NCI-H2081 (cell line): ENCODE measurements at regions not wholly inside any gene's neighbourhood (a gene's known extent, or its start where the extent isn't known, plus 50 kb on each side); places are given as distances from the start of the nearest gene placed in this dataset.

Experiments used
- DNase-seq, 2 experiments: peaks; one replicate each; lab custom pipeline; 2025; lab: John Stamatoyannopoulos, UW

- DNase-seq = no peak
These were observed 265.2 kb downstream of the SYK start for GRCh38 chr9:91066856-91067255.

DNA sequence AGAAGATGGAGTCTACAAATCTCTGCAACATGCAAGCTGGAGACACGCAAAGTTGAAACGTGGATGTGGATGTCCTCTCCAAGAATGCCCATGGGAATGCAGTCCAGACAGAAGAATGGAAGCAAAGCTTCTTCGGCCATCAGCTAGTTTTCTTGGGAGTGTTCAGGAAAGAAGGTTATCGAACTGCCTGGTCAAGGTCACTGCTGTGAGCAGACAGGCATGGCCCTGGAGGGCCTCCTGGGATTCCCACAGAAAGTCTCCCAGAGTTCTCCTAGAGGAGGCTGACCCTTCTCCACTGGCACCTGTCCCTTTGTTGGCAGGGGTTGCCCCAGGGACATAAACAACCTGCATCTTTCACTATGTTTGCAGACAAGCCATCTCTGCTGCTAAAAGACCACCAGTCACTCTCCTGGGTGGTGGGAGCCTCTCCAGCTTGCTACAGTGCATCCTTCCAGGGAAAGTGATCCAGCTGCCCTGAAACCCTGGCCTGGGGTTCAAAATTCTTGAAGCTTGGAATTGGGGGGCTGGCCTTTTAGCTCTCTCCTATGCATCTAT lies 265.8 kb downstream of the SYK start:
- no peak for DNase-seq

DNA sequence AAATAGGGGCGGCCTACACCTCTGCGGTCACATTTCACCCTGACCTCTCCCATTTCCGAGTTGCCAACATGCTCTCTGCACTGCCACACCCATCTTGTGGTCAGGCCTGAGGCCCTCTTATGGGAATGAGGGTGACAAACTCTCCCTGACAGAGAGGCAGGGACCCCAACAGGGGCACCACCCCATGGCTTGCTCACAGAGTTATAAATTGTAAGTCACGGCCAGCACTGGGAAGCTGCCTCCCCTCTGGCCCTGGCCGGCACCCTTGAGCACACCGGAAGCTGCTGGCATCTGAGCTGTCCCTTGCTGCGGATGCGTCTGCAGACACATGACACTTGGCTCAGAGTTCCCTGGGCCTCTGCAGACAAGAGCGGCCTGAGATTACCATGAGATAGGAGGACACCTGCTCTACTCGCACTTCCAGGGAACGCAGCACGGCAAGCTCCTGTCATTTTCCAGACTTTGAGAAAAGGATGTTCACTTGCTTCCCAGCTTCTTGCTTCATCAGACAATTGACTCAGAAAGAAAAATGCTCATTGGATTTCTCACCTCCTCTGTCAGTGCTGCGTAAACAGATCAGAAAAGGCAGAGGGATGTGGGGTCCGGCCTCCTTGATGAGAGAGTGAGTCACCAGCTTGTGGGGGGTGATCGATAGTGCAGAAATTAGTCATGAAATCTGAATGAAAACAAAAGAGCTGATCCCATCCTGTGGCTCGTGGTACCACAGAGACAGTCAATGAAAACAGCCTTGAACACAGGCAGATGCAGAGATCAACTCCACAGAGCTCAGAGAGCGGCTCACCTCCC lies 269.8 kb downstream of the SYK start:
- no peak for DNase-seq

- no peak for DNase-seq
These were observed 271.6 kb downstream of the SYK start for GRCh38 chr9:91073049-91073810.

DNA sequence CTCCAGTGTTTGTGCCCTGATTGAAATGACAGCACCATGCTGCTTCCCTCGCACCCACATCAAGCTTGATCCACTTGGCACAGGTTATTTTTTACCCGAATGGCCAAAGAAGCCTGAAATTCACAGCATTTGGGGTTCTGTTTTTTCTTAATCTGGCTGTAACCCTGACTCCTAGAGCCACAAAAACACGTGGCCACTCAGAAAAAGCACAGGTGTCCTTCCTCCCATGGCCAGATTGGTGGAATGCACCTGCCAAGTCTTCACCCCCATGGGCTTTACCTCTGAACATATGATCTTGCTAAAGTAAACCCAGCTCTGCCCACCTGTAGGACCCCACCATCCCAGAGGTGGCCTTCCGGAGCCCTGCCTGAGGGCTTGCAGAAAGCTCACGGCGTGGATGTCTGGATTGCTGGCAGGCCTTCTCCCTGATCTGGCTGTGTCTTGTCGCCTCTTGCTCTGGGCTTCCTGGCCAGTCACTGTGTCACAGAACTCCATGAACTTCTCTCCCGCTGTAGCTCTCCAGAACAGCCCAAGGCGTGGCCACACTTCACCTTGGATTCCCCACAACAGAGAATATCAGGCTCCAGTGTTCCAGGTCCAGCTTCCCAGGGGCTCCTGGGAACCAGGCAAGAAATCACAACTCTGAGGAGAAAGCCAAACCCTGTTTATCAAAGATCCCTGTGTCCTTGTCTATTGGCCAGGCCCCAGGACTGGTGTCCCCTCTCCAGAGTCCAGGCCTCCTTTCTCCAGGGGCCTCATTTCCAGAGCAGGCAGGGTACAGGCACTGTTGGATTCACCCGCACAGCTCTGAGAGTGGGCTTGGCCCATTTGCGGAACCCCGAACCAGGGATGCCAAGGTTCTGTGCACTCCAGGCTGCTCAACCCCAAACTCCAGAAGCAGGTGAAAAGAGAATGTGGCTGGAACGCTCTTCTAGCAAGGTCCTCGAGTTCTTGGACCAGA lies 272.5 kb downstream of the SYK start:
- no peak for DNase-seq

GRCh38 chr9:91074866-91075265 lies 273.2 kb downstream of the SYK start:
- no peak for DNase-seq

GRCh38 chr9:91075279-91075678 lies 273.7 kb downstream of the SYK start:
- DNase-seq = no peak

DNA sequence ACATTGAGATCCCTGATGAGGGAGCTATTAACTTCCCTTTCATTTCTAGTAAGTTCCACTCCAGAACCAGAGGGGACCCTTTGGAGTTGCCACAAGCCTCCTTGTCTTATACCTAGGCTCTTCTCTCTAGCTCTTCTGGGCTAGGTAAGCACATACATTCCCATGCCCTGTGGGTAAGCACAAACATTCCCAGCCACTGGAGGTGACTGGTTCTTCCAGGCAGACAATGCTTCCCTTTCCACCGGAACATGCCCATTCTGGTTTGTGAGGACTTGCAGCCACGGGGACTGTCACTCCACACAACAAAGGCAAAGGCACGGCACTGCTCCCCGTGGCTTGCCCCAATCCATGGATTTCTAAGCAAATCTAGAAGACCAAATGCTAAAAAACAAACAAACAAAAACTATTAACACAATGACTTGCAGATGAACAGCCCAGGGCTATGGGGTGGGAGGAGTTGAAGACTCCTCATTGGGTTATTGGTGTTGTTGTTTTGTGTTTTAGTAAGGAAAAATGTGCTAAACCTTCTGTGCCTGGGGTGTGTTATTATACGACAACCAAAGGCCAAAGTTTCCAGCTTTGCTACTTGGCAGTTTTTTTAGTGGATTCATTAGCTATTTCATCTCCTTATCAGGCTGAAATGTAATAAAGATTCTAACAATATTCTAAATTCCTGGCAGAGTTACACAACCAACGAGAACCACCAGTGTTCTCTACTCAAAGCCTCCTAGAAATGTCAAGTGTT lies 276.2 kb downstream of the SYK start:
- no peak for DNase-seq

DNA sequence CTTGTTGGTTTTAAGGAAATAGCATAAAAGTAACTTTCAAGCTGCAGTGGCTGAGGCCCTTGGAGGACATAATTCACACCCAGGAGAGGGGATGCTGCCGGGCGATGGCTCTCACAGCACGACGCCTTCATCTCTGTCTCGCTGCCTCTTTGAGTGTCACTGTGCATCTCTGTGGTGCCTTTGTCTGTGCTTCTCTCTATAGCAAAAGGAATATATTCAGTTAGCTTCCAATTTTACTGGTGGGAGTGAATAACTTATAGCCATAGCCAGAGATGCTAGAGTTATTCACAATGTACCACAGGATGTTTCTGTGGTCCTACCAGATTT lies 276.7 kb downstream of the SYK start:
- no peak for DNase-seq

- DNase-seq = no peak
These were observed 279.0 kb downstream of the AUH start for GRCh38 chr9:91082731-91083130.

DNA sequence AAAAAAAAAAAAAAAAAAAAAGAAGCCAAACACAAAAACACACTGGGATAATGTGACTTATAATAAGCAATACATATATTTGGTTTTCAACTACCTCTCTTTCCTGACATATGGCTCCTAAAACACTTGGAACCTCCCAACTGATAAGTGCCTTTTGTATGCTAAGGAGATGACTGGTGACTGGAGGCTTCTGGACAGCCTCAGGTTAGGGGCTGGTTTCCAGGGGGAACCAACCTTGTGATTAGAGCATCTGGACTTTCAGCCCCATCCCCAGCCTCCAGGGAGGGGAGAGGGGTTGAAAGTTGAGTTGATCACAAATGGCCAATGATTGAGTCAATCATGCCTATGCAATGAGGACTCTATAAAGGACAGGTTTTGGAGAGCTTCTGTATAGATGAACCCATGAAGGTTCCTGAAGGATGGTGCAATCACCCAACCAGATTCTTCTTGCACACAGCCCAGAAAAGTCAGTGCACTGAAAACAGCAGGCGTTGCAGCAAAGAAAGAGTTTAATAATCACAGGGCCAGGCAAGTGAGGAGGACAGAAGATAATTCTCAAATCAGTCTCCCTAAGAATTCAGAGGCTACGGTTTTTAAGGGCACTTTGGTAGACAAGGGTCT lies 276.7 kb downstream of the AUH start:
- DNase-seq = no peak

DNA sequence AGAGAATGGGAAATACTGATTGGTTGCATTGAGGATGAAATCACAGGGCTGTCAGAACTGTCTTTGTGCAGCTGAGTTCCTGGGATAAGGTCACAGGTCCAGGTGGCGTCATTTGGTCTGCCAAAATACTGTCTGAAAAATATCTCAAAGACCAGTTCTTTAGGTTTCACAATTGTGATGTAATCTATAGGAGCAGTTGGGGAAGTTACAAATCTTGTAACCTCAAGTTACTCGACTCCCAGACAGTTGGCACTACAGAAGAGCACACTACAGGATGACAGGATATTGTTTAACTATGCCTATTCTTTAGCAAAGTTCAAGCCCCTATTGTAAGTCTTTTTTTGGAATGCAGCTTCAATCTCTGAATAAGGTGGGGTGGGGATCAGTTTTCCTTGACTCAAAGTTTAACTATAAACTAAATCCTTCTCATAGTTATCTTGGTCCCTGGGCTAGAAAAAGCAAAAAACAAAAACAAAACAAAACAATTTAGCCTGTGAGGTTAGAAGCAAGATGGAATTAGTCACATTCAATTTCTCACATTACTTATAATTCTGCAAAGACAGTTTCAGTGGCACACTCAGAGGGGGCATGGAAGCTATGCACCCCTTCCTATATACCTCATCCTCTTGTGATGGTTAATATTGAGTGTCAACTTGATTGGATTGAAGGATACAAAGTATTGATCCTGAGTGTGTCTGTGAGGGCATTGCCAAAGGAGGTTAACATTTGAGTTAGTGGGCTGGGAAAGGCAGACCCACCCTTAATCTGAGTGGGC lies 276.0 kb downstream of the AUH start:
- DNase-seq = no peak

GRCh38 chr9:91086657-91087461 lies 274.9 kb downstream of the AUH start:
- no peak for DNase-seq

DNA sequence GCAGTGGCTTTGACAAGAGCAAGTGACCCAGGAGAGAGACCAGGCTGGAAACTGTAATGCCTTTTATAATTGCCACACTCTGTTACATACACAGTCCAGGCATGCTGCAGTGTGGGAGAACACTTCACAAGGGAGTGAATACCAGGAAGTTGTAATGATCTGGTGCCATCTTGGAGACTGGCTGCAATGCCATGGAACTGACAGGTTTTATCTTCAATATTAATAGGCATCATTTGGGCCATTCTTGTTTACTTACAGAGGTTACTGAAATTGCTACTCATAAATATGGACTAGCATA lies 274.3 kb downstream of the AUH start:
- no peak for DNase-seq

- DNase-seq = no peak
These were observed 272.2 kb downstream of the AUH start for GRCh38 chr9:91089405-91090129.

DNA sequence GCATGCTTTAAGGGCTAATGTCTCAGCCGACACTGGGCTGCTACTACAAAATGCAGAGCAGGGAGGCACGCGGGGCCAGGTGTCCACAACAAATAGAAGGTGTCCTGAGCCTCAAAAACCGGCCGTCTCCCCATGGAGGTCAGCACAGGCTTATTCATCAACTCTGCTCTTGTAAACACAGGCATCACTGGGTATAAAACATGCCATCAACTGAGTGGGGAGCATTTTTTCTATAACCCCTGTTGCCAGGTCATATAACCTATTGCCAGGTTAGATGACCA lies 271.6 kb downstream of the AUH start:
- no peak for DNase-seq

DNA sequence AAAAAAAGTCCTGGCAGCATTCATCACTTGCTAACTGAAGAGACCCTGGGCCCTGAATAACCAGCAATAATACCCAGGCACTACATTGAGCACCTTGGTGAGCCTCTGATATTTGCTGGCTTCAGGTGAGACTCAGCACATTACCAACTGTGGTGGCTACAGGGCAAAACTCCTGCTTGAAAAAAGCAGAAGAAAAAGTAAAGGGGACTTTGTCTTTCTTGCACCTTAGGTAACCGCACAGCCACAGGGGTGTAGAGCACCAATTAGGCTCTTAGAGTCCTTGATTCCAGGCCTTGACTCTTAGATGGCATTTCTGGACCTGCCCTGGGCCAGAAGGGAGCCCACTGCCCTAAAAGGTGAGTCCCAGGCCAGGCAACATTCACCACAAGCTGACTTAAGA lies 269.5 kb downstream of the AUH start:
- DNase-seq = no peak

DNA sequence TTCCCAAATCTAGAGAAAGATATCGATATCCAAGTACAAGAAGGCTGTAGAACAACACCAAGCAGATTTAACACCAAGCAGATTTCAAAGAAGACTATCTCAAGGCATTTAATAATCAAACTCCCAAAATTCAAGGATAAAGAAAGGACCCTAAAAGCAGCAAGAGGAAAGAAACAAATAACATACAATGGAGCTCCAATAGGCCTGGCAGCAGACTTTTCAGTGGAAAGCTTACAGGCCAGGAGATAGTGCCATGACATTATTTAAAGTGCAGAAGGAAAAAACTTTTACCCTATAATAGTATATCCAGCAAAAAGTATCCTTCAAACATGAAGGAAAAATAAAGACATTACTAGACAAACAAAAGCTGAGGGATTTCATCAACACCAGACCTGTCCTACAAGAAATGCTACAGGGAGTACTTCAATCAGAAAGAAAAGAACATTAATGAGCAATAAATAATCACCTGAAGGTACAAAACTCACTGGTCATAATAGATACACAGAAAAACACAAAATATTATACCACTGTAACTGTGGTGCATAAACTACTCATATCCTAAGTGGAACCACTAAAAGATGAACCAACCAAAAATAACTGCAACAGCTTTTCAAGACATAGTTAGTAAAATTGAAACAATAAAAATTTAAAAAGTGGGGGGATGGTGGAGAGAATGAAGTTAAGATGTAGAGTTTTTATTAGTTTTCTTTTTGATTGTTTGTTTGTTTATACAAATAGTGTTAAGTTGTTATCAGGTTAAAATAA lies 267.2 kb downstream of the AUH start:
- DNase-seq = no peak
